HepG2 (cell line): ENCODE measurements at regions not wholly inside any gene's neighbourhood (a gene's known extent, or its start where the extent isn't known, plus 50 kb on each side); places are given as distances from the start of the nearest gene placed in this dataset.

Experiments used
- BCL3 ChIP-seq: sonication (generic); formaldehyde crosslinking; IDR thresholded peaks from 2 replicates; pipeline ENCODE4 v1.5.1; 2020; ENCODE audit warnings: mild to moderate bottlenecking, missing genetic modification reagents, moderate library complexity
- CTCF ChIP-seq: sonication (generic); formaldehyde crosslinking; IDR thresholded peaks from 2 replicates; pipeline ENCODE4 v1.5.0; 2020; ENCODE audit warnings: mild to moderate bottlenecking, missing genetic modification reagents, moderate library complexity
- ESRRA ChIP-seq: sonication (generic); formaldehyde crosslinking; IDR thresholded peaks from 2 replicates; pipeline ENCODE4 v1.5.1; 2020; ENCODE audit warnings: mild to moderate bottlenecking, low read depth, missing genetic modification reagents
- FOXM1 ChIP-seq: sonication (generic); formaldehyde crosslinking; IDR thresholded peaks from 2 replicates; pipeline ENCODE4 v1.5.0; 2020; ENCODE audit warnings: missing genetic modification reagents
- GTF3A ChIP-seq: sonication (generic); formaldehyde crosslinking; conservative IDR thresholded peaks from 2 replicates; pipeline ENCODE4 v1.4.0; 2020; ENCODE audit warnings: mild to moderate bottlenecking, missing genetic modification reagents
- HMG20B ChIP-seq: conservative IDR thresholded peaks from 2 replicates; pipeline ENCODE4 v1.6.1; 2016; ENCODE audit warnings: missing genetic modification reagents, missing compliant biosample characterization
- NPAS2 ChIP-seq: sonication (generic); formaldehyde crosslinking; IDR thresholded peaks from 2 replicates; pipeline ENCODE4 v1.8.0; 2022; ENCODE audit warnings: mild to moderate bottlenecking, missing genetic modification reagents, borderline replicate concordance
- SMAD9 ChIP-seq: sonication (generic); formaldehyde crosslinking; IDR thresholded peaks from 2 replicates; pipeline ENCODE4 v1.5.1; 2020; ENCODE audit warnings: mild to moderate bottlenecking, missing genetic modification reagents
- TEAD2 ChIP-seq: sonication (generic); formaldehyde crosslinking; IDR thresholded peaks from 2 replicates; pipeline ENCODE4 v1.9.0; 2021; ENCODE audit warnings: missing genetic modification reagents
- ZNF251 ChIP-seq: sonication (generic); formaldehyde crosslinking; IDR thresholded peaks from 2 replicates; pipeline ENCODE4 v1.9.0; 2021; ENCODE audit warnings: mild to moderate bottlenecking, missing genetic modification reagents
- ZNF432 ChIP-seq: sonication (generic); formaldehyde crosslinking; IDR thresholded peaks from 2 replicates; pipeline ENCODE4 v1.5.0; 2020; ENCODE audit warnings: missing genetic modification reagents, mild to moderate bottlenecking, borderline replicate concordance

- TF ChIP-seq BCL3 (no peak), ZNF432 (no peak), SMAD9 (CRISPR knock-in tag) (no peak), GTF3A (CRISPR knock-in tag) (no peak), CTCF (CRISPR knock-in tag) (no peak), ZNF251 (CRISPR knock-in tag) (no peak), FOXM1 (CRISPR knock-in tag) (no peak), NPAS2 (CRISPR knock-in tag) (no peak), TEAD2 (CRISPR knock-in tag) (no peak), HMG20B (CRISPR knock-in tag) (no peak), ESRRA (CRISPR knock-in tag) (no peak)
Observed at GRCh38 chr6:156045401-156046267, 590.0 kb upstream of the NOX3 start.
